ENCODE measurements at regions not wholly inside any gene's neighbourhood (a gene's known extent, or its start where the extent isn't known, plus 50 kb on each side); places are given as distances from the start of the nearest gene placed in this dataset.
"Not testable (repeated sequence)": the region's sequence is repeated elsewhere in the genome, so short reads cannot be mapped to it uniquely, and the experiment has no call there.

DNA sequence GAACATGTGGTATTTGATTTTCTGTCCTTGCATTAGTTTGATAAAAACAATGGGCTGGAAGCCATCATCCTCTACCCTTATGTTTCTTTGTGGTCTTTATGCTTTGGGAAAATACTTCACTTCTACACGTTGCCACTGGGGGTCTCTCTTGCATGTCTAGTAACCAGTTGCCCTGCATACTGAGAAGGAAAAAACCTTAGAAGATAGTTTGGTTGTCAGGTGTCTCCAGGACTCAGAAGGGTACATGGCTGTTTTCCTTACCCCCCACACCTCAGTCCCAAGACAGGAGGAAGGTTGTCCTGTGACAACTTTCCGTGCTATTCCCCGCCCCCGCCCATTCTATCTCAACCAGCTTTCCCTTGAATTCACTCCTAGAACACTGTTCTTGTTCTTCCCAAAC, 62.1 kb upstream of the LANCL3 start:
- no peak for ATAC-seq (ENCODE audit: insufficient number of reproducible peaks, low FRiP score, low read depth)
- TF ChIP-seq CTCF (IDR thresholded peaks at IDR 0.05), result peak; percentile 31

DNA sequence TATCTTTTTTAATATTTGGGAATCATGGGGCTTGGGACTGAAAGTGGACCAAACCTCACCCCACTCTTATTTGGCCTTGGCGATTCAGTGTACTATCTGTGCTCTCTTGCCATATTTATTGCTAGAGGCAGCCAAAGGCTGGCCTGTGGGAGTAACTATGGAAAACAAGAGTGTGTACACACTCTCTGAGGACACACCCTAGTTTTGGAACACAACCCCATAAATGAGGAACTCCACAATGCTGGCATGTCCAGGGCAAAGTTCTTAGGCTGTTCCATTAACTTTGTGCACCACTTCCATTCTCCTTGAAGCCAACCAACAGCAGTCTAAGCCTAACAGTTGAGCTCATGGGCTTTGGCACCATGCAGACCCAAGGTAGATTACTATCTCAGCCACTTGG, 54.9 kb upstream of the LANCL3 start:
- not testable (repeated sequence) for H3K4me3 ChIP-seq; ATAC-seq (ENCODE audit: insufficient number of reproducible peaks, low FRiP score, low read depth); H3K36me3 ChIP-seq; H3K4me1 ChIP-seq (ENCODE audit: control insufficient read depth in 1 of 2, low read depth in 2 of 2); H3K27ac ChIP-seq; H3K27me3 ChIP-seq (replicated peaks; ENCODE audit: insufficient read depth); H3K9me3 ChIP-seq; DNase-seq (ENCODE audit: low spot score)

More for the DNA sequence above, 62.1 kb upstream of the LANCL3 start:
- Histone ChIP-seq H3K27me3 (replicated peaks; ENCODE audit: insufficient read depth) (no peaks in the 10 kb centered on the region), H3K27ac (no peak overlapping the region), H3K9me3 (no peaks in the 10 kb centered on the region), H3K4me3 (no peak overlapping the region), H3K4me1 (ENCODE audit: control insufficient read depth in 1 of 2, low read depth in 2 of 2) (no peaks in the 10 kb centered on the region), H3K36me3 (no peaks in the 10 kb centered on the region)
- no peak for DNase-seq (ENCODE audit: low spot score)

- H3K27ac ChIP-seq; H3K4me1 ChIP-seq (ENCODE audit: control insufficient read depth in 1 of 2, low read depth in 2 of 2); ATAC-seq (ENCODE audit: insufficient number of reproducible peaks, low FRiP score, low read depth); H3K4me3 ChIP-seq; H3K9me3 ChIP-seq; H3K27me3 ChIP-seq (replicated peaks; ENCODE audit: insufficient read depth); DNase-seq (ENCODE audit: low spot score); H3K36me3 ChIP-seq: not testable (repeated sequence)
Observed at GRCh38 chrX:37519261-37519660, 52.2 kb upstream of the LANCL3 start.

DNA sequence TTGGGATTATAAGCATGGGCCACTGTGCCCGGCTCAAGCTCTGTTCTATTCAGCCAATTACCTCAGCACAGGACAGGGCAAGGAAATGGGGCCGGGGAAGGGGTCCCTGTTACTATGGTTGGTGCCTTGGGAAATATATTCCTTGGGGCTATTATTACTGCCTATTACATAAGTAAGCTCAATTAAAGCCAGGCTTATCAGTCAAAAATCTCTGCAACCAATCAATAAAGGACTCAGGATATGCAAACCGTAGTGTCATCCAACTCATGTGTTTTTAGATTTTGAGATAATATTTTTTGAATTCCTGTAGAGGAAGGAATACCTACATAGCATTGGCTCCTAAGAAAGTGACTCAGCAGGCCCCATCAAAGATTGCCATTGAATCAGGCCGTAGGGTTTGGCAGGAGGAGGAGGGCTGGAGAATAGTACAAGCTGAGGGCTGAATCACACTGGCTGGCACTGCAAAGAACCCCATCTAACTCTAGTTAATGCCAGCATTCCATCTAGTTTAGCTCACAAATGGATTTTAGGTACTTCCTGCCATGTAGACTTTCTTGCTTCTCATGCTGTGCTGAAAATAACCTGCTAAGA, 50.5 kb upstream of the LANCL3 start:
- H3K36me3 ChIP-seq; H3K4me1 ChIP-seq (ENCODE audit: control insufficient read depth in 1 of 2, low read depth in 2 of 2); H3K9me3 ChIP-seq; H3K4me3 ChIP-seq; H3K27me3 ChIP-seq (replicated peaks; ENCODE audit: insufficient read depth): not testable (repeated sequence)
- peak overlapping the region; percentile 69 to 85 for H3K27ac ChIP-seq
- DNase-seq (ENCODE audit: low spot score) (peak; percentile 7), ATAC-seq (ENCODE audit: insufficient number of reproducible peaks, low FRiP score, low read depth) (peak; percentile 79)

All from thoracic aorta (tissue), 2 donors.